H1 (cell line): ENCODE measurements at regions not wholly inside any gene's neighbourhood (a gene's known extent, or its start where the extent isn't known, plus 50 kb on each side); places are given as distances from the start of the nearest gene placed in this dataset.
A peak's percentile ranks its signal among the peaks of the same experiment; 100 is the strongest.

Source experiments
- CTCF ChIA-PET: fragments of 300-600 bp; sonication (Branson Sonifier 250); formaldehyde crosslinking; loops from one replicate; lab custom pipeline; 2021; ENCODE audit not compliant: partially characterized antibody; lab: Charles Lee
- POLR2A ChIA-PET: fragments of 300-600 bp; sonication (Branson Sonifier 250); formaldehyde crosslinking; loops from one replicate; lab custom pipeline; 2021; ENCODE audit warnings: inconsistent platforms; ENCODE audit not compliant: partially characterized antibody; lab: Charles Lee
- DNase-seq, 2 experiments: peaks; one replicate each; pipeline versions ENCODE4 v3.0.0 to v3.0.0-alpha.2; 2010 to 2022; ENCODE audit warnings: low spot score in 2 of 2, low read depth in 1 of 2, mixed read lengths in 1 of 2
- FAIRE-seq: peaks from 2 replicates; lab custom pipeline; 2011; peaks lifted over from hg19 to GRCh38; lab: Jason Lieb, UNC
- H2AFZ ChIP-seq: 2 replicates; pipeline ENCODE4 v1.8.1; 2012; ENCODE audit warnings: low read length, inconsistent platforms
- H2AK5ac ChIP-seq: 2 replicates; pipeline ENCODE4 v1.6.1; 2013; ENCODE audit warnings: low read depth, low read length
- H2BK120ac ChIP-seq: replicated peaks from 2 replicates; pipeline ENCODE3; 2013; ENCODE audit warnings: low read depth, low read length, inconsistent platforms
- H2BK12ac ChIP-seq: 2 replicates; pipeline ENCODE4 v1.6.1; 2013; ENCODE audit warnings: low read depth, low read length
- H2BK15ac ChIP-seq: 2 replicates; pipeline ENCODE4 v1.6.1; 2013; ENCODE audit warnings: low read length
- H2BK20ac ChIP-seq: 2 replicates; pipeline ENCODE4 v1.6.1; 2013; ENCODE audit warnings: low read length
- H2BK5ac ChIP-seq: 2 replicates; pipeline ENCODE4 v1.6.1; 2013; ENCODE audit warnings: low read depth, low read length
- H3K14ac ChIP-seq: 2 replicates; pipeline ENCODE4 v1.6.1; 2013; ENCODE audit warnings: inconsistent platforms; ENCODE audit not compliant: insufficient read length
- H3K18ac ChIP-seq: 2 replicates; pipeline ENCODE4 v1.6.1; 2013; ENCODE audit warnings: low read length; ENCODE audit errors: extremely low read depth
- H3K23ac ChIP-seq: 2 replicates; pipeline ENCODE4 v1.6.1; 2013; ENCODE audit warnings: inconsistent platforms; ENCODE audit not compliant: insufficient read length
- H3K23me2 ChIP-seq: 2 replicates; pipeline ENCODE4 v1.6.1; 2013; ENCODE audit warnings: low read depth, low read length
- H3K27ac ChIP-seq: 2 replicates; pipeline ENCODE4 v1.6.1; 2011; ENCODE audit warnings: low read depth, low read length, inconsistent platforms
- H3K27me3 ChIP-seq, 4 experiments: replicated peaks in 1 of 4; 1 replicate in 1 of 4; 2 replicates in 3 of 4; pipeline versions ENCODE4 v1.6.1 to v1.8.1; 2011 to 2013; ENCODE audit warnings: low read length in 3 of 4, mild to moderate bottlenecking in 3 of 4, inconsistent platforms in 2 of 4, mixed read lengths in 2 of 4, moderate library complexity in 1 of 4; ENCODE audit not compliant: control insufficient read depth in 3 of 4, insufficient read depth in 3 of 4; ENCODE audit errors: extremely low read depth in 1 of 4
- H3K36me3 ChIP-seq, 4 experiments: 2 replicates each; pipeline versions ENCODE4 v1.6.1 to v1.8.1; 2011 to 2013; ENCODE audit warnings: mild to moderate bottlenecking in 4 of 4, low read length in 3 of 4, moderate library complexity in 2 of 4, control low read depth in 1 of 4, inconsistent platforms in 1 of 4; ENCODE audit not compliant: insufficient read depth in 4 of 4, control insufficient read depth in 2 of 4
- H3K4ac ChIP-seq: replicated peaks from 2 replicates; pipeline ENCODE3; 2013; ENCODE audit warnings: low read length, low read depth, mixed read lengths, inconsistent platforms; ENCODE audit not compliant: insufficient read length
- H3K4me1 ChIP-seq, 4 experiments: replicated peaks in 1 of 4; 1 replicate in 1 of 4; 2 replicates in 3 of 4; pipeline versions ENCODE4 v1.6.1 to v1.8.1; 2011 to 2013; ENCODE audit warnings: low read length in 3 of 4, inconsistent platforms in 2 of 4, mixed read lengths in 1 of 4; ENCODE audit not compliant: insufficient read depth in 4 of 4, control insufficient read depth in 3 of 4
- H3K4me2 ChIP-seq, 2 experiments: 2 replicates each; pipeline versions ENCODE4 v1.6.1 to v1.8.1; 2011 to 2013; ENCODE audit warnings: low read depth in 2 of 2, low read length in 2 of 2, control low read depth in 1 of 2, inconsistent platforms in 1 of 2, mild to moderate bottlenecking in 1 of 2; ENCODE audit not compliant: insufficient read depth in 1 of 2
- H3K4me3 ChIP-seq, 4 experiments: fragments of 200-600, 300-600 bp in 1 of 4; sonication (generic), shearing (Covaris generic), sonication (Bioruptor Twin) in 1 of 4; 2 replicates each; pipeline versions ENCODE4 v1.5.1 to v1.8.1; 2011 to 2016; ENCODE audit warnings: low read length in 4 of 4, low read depth in 3 of 4, control low read depth in 2 of 4, inconsistent platforms in 2 of 4, mild to moderate bottlenecking in 2 of 4, mixed read lengths in 1 of 4, moderate library complexity in 1 of 4; ENCODE audit not compliant: insufficient read depth in 2 of 4; ENCODE audit errors: extremely low read depth in 1 of 4
- H3K56ac ChIP-seq: replicated peaks from 2 replicates; pipeline ENCODE3; 2013; ENCODE audit warnings: low read depth, mild to moderate bottlenecking, mixed read lengths, low read length, inconsistent platforms; ENCODE audit not compliant: insufficient read length
- H3K79me1 ChIP-seq: 2 replicates; pipeline ENCODE4 v1.6.1; 2013; ENCODE audit warnings: low read depth, low read length, control low read depth
- H3K79me2 ChIP-seq, 2 experiments: 2 replicates each; pipeline versions ENCODE4 v1.6.1 to v1.8.1; 2012 to 2013; ENCODE audit warnings: low read length in 2 of 2, mild to moderate bottlenecking in 2 of 2, inconsistent platforms in 1 of 2; ENCODE audit not compliant: insufficient read depth in 2 of 2, control insufficient read depth in 1 of 2
- H3K9ac ChIP-seq, 4 experiments: replicated peaks in 1 of 4; 1 replicate in 1 of 4; 2 replicates in 3 of 4; pipeline versions ENCODE4 v1.6.1 to v1.8.1; 2011 to 2013; ENCODE audit warnings: low read depth in 3 of 4, low read length in 3 of 4, control low read depth in 2 of 4, mild to moderate bottlenecking in 2 of 4, moderate library complexity in 2 of 4, inconsistent platforms in 1 of 4; ENCODE audit errors: extremely low read depth in 1 of 4
- H3K9me3 ChIP-seq, 2 experiments: 2 replicates each; pipeline versions ENCODE4 v1.6.1 to v1.8.1; 2012 to 2013; ENCODE audit warnings: mild to moderate bottlenecking in 2 of 2, moderate library complexity in 2 of 2, control low read depth in 1 of 2, inconsistent platforms in 1 of 2, low read depth in 1 of 2, low read length in 1 of 2, mixed read lengths in 1 of 2; ENCODE audit not compliant: insufficient read depth in 2 of 2
- H4K20me1 ChIP-seq, 2 experiments: replicated peaks in 1 of 2; 2 replicates each; pipeline versions ENCODE3 to v1.8.1; 2011 to 2013; ENCODE audit warnings: inconsistent platforms in 2 of 2, low read length in 2 of 2, mild to moderate bottlenecking in 1 of 2; ENCODE audit not compliant: insufficient read depth in 2 of 2, control insufficient read depth in 1 of 2
- H4K5ac ChIP-seq: 2 replicates; pipeline ENCODE4 v1.6.1; 2013; ENCODE audit warnings: low read length, low read depth, mixed read lengths, inconsistent platforms; ENCODE audit not compliant: insufficient read length
- H4K8ac ChIP-seq: 2 replicates; pipeline ENCODE4 v1.8.0; 2013; ENCODE audit warnings: mild to moderate bottlenecking, moderate library complexity, low read length, inconsistent platforms; ENCODE audit not compliant: insufficient read depth; ENCODE audit errors: extremely low read depth
- H4K91ac ChIP-seq: replicated peaks from 2 replicates; pipeline ENCODE3; 2013; ENCODE audit warnings: low read length, mixed read lengths, inconsistent platforms; ENCODE audit not compliant: insufficient read length
- CREB1 ChIP-seq: IDR thresholded peaks from 2 replicates; pipeline ENCODE4 v1.6.1; 2012; ENCODE audit warnings: inconsistent platforms
- CTBP2 ChIP-seq: IDR thresholded peaks from 2 replicates; pipeline ENCODE4 v1.7.0; 2011; ENCODE audit warnings: borderline replicate concordance, mild to moderate bottlenecking, moderate library complexity, mixed read lengths, low read length; ENCODE audit not compliant: insufficient read depth, insufficient read length
- FOSL1 ChIP-seq: IDR thresholded peaks from 2 replicates; pipeline ENCODE4 v1.6.1; 2011; ENCODE audit warnings: mild to moderate bottlenecking, low read depth, low read length, moderate library complexity; ENCODE audit not compliant: insufficient read depth
- HDAC6 ChIP-seq: IDR thresholded peaks from one replicate; pipeline ENCODE4 v1.7.1; 2012; ENCODE audit warnings: low read depth, mild to moderate bottlenecking, inconsistent platforms, low read length, moderate library complexity
- JUND ChIP-seq: IDR thresholded peaks from 2 replicates; pipeline ENCODE4 v1.6.1; 2011; ENCODE audit warnings: mild to moderate bottlenecking, improper control_type of control experiment, low read length
- TBP ChIP-seq: IDR thresholded peaks from 2 replicates; pipeline ENCODE4 v1.6.1; 2011; ENCODE audit warnings: low read depth, low read length, improper control_type of control experiment
- TCF12 ChIP-seq: IDR thresholded peaks from 2 replicates; pipeline ENCODE4 v1.6.1; 2011; ENCODE audit warnings: low read depth, mild to moderate bottlenecking, low read length
- WGBS, 2 experiments: shearing (Covaris generic) in 1 of 2; methylation state at CpG; one replicate each; pipeline versions ENCODE4 v1.1.6 to v1.1.7; 2013 to 2015; ENCODE audit warnings: low lambda C conversion rate in 2 of 2, mixed read lengths in 2 of 2, inconsistent platforms in 1 of 2, low coverage in 1 of 2, missing lambda C conversion rate in 1 of 2; ENCODE audit not compliant: insufficient replicate concordance in 2 of 2, insufficient coverage in 1 of 2, insufficient read length in 1 of 2; ENCODE audit errors: extremely low coverage in 1 of 2, missing lambda C conversion rate in 1 of 2; 5-methylcytosine and 5-hydroxymethylcytosine counted together

DNA sequence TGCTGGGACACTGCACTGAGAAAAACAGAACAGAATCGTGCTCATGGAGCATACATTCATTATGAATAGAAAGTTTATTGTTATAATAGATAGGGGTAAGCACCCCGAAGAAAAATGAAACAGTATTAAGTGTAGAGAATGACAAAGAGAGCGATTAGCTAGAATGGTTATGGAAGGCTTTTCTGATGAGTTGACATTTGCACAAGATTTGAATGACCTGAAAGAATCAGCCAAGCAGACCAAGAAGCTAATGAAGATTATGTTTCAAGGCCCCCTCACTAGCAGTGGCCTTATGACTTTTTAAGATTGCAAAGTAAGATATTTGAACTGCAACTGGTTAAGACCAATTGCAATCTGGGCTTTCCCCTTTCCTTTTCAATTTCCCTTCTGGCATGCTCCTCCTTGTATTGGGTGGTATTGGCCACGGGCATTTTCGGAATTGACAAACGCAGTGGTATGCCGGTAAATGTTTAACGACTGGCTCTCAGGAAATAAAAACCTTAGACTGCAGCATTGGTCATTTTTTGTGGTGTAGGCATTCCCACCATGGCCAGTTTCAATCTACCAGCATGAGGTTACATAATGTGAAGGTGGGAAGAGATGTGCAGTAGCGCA is 120.0 kb upstream of the CITED2 start:
- H4K91ac ChIP-seq = no peak overlapping the region
- no peak overlapping the region for H2AFZ ChIP-seq
- no peaks in the 10 kb centered on the region for H3K79me2 ChIP-seq
- no peak overlapping the region for H3K27ac ChIP-seq
- DNase-seq = no peak
- TF ChIP-seq TCF12 (no peak), FOSL1 (no peak), HDAC6 (no peak), TBP (no peak), JUND (no peak), CREB1 (no peak), CTBP2 (no peak)
- TF ChIP-seq, all 59 proteins: peak for 0
- Histone ChIP-seq H2BK5ac (no peak overlapping the region), H3K9me3 (no peaks in the 10 kb centered on the region; a peak in 1 of 4 replicates), H3K4ac (no peak overlapping the region), H4K8ac (no peak overlapping the region), H3K9ac (no peak overlapping the region), H3K27me3 (no peaks in the 10 kb centered on the region), H3K14ac (no peak overlapping the region), H3K23me2 (no peaks in the 10 kb centered on the region), H2BK12ac (no peak overlapping the region), H2BK20ac (no peak overlapping the region), H3K23ac (no peak overlapping the region), H3K79me1 (no peaks in the 10 kb centered on the region), H3K36me3 (no peaks in the 10 kb centered on the region), H3K18ac (no peak overlapping the region), H3K4me1 (no peaks in the 10 kb centered on the region), H4K5ac (no peak overlapping the region), H2BK120ac (peak overlapping the region; percentile 54), H4K20me1 (no peaks in the 10 kb centered on the region), H3K4me3 (no peak overlapping the region), H2BK15ac (no peak overlapping the region), H3K56ac (no peak overlapping the region), H2AK5ac (no peak overlapping the region), H3K4me2 (no peak overlapping the region)
- WGBS, 2 experiments = 91% methylated on average over 9 of the region's 9 CpGs; no CpG with 5 or more reads in 1 of the 2 experiments
- POLR2A ChIA-PET = no interaction called here
- FAIRE-seq = no peak
- CTCF ChIA-PET = interaction anchor here (0.9 kb wide), 1 partner anchor 125 kb away, joined by 3 read pairs; no protein-coding TSS in a partner anchor
